ENCODE measurements at regions not wholly inside any gene's neighbourhood (a gene's known extent, or its start where the extent isn't known, plus 50 kb on each side); places are given as distances from the start of the nearest gene placed in this dataset.

Small RNAs in the stretch of these regions (small RNA-seq; reads per million reads assigned to genes)
- 0 reads per million in 3 experiments for gene AC245452.3
- gene AC245517.3, result 0 reads per million in 3 experiments
- 0 reads per million in 3 experiments for gene AC245517.5
- 0 reads per million in 3 experiments for gene IGLVIV-59
